ENCODE measurements at regions not wholly inside any gene's neighbourhood (a gene's known extent, or its start where the extent isn't known, plus 50 kb on each side); places are given as distances from the start of the nearest gene placed in this dataset.

DNA sequence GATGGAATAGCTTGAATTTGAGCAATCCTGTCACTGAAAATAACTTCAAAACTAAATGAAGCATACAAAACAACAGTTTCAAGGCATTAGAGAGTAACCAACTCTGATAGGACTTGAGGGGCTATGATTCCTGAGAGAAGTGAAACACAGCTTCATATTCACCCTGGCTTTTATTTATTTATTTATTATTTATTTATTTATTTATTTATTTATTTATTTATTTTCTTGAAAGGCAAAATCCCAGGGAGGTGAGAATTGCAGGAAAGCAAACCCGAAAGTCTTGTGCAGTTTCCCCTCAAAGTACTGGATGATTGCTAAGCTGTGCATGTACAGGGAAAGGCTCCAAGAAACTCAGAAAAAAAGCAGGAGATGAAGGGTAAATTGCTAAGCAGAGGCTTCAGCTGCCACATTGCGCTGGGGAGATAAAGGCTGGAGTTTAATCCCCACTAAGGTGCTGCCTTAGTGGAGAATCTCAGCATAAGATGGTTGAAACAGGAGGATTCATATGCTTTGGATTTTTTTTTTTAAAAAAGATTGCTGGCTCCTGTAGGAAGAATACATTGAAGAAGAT, 72.9 kb upstream of the COL24A1 start:
- DNase-seq (ENCODE audit: low read depth, low spot score): no peak

DNA sequence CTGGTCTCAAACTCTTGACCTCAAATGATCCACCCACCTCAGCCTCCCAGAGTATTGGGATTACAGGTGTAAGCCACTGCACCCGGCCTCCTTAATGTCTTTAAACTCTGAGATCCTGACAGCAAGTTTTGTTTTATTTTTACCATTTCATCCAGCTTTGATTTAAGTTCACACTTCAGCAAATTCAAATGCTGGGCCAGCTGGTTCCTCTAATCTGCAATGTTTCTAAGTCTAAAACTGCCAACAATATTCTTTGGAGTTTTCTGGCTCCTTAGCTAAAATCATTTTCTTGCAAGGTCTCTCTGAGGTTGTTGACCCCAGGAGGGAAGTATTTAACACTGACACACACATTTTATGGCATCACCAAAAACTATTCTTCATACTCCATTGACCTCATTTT, 72.0 kb upstream of the COL24A1 start:
- no peak for DNase-seq (ENCODE audit: low read depth, low spot score)

DNA sequence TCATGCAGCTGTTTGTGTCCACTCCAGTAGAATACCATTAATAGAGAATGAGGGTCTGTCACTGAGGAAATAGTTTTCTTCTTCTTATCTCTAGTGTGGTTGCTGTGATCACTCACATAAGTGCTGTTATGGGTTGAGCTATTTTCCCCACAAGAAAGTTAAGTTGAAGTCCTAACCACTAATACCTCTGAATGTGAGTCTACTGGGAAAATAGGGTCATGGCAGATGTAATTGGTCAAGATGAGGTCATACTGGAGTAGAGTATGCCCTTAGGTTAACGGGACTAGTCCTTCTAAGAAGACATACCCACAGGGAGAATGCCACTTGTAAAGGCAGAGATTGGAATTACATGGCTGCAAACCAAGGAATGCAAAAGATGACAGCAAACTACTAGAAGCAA, 70.5 kb upstream of the COL24A1 start:
- no peak for DNase-seq (ENCODE audit: low read depth, low spot score)

DNA sequence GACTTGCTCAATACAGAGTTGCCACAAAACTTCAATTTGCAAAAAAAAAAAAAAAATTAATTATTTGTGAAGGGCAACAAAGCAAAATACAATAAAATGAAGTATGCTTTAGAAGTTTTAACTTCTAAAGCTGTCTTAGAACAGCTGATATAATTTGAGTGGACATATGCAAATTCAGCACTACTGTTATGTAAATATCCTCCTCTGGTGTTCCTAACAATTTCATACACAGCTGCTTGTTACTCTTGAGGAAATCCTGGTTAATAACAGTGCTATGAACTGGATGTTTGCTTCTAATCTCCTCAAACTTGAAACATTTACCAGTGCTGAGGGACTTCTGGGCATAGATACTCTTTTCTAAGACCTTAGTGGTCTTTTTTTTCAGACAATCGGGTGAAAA, 69.6 kb upstream of the COL24A1 start:
- no peak for DNase-seq (ENCODE audit: low read depth, low spot score)

DNA sequence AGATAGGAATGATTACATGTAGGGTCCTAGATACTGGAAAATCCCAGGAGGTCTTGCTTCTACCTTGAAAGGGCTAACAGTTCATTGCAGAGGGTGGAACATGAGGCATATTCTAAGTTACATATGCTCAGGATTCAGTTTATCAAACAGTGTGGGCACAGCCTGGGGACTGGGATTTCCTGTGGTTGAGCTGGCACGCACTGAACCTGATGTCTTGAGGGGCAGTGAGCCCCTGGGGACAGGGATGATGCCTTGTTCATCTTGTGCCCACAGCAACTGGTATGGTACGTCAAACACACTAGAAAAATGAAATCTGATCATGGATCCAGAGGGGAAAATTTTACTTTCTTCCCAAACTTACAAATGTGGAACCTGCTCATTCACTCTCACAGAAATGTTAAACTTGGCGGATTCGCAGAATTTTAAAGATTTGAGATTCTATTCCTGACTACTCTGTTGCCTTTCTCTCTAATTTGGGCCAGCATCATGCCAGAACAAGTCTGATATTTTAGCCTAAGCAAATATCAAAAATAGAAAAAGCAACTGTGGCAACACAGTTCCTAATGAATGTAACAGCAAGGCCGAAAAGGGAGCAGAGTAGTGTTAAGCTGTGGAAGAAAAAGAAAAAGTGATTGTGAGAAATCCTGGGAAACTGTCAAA, 68.2 kb upstream of the COL24A1 start:
- DNase-seq (ENCODE audit: low read depth, low spot score): no peak

DNA sequence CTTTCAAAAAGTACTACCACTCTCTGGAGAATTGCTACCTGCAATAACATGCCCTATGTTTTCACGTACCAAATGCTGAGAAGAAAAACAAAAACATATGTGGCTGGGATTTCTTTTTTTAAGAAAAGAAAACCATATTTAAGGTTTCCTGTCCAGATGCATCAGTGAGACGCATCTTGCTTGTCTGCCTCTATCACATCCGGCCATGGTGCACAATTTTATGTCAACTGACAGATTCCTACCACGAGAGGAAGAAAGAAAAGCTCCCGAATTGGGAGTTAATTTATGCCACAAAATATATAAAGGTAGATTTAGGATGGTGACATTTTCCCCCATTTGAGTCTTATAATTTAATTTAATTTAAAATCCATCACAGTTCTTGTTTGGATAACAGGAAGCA, 62.3 kb upstream of the COL24A1 start:
- DNase-seq (ENCODE audit: low read depth, low spot score): no peak

DNA sequence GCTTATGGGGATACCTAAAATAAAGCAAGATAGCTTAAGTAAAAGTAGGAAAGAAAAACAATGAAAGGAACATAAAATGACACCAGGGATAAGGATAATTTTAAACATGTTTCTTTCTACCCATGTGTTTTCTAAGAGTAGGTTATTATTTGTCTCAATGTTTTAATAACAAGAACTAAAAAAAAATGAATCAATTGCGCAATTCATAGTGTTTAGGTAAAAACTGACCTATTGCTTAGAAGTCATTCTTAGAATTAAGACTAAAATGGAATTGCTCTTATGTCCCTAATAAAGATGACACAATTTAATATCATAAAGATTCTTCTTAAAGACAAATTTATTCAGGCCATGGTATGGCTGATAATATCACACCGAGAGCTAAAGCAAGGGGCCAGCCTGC, 58.0 kb upstream of the COL24A1 start:
- DNase-seq (ENCODE audit: low read depth, low spot score): no peak

DNA sequence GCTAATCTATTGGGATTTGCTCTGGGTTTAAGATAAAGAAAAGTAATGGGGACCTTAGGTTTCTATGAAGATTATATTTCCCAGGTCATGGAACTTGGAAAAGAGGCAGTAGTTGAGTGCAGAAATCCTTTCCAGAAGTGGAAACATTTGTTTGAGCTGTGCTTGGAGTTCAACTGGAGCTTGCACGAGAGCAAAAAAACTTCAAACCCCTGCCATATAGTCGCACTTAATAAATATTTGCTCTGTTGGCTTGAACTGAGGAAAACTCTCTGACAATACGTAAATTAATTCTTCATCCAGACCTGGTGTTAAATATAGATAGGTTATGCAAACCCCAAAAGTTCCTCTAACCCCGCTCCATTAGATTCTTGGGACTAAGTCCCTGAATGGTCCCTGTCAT, 52.8 kb upstream of the COL24A1 start:
- DNase-seq (ENCODE audit: low read depth, low spot score): no peak

DNA sequence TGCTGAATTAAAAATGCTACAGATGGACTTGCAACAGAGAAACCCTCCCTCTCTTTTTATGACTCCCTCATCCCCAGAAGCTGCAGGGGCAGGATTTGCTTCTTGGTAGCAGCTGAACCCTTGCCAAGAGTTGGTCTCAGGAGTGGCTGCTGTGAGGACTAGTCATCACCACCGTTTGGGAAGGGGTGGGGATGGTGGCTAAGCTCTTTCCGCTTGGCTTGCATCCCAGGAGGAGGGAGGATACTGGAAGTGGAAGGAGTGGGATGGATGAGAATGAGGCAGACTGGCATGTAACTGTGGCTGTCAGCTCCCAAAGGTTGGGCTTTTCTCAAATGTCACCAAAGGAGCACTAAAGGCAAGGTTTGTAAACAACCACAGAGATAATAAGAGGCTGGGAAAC, 50.8 kb upstream of the COL24A1 start:
- DNase-seq (ENCODE audit: low read depth, low spot score): no peak
